SU-DHL-6 (cell line): ENCODE measurements at regions not wholly inside any gene's neighbourhood (a gene's known extent, or its start where the extent isn't known, plus 50 kb on each side); places are given as distances from the start of the nearest gene placed in this dataset.

ENCODE experiments used
- H2AFZ ChIP-seq: fragments of 200-600 bp; sonication (generic); 2 replicates; pipeline ENCODE4 v1.6.1; 2014; ENCODE audit warnings: low read depth, mild to moderate bottlenecking, moderate library complexity, mixed read lengths, antibody characterized with exemption, low read length; ENCODE audit not compliant: severe bottlenecking
- H3F3A ChIP-seq: fragments of 200-600 bp; shearing (Covaris generic); 2 replicates; pipeline ENCODE4 v1.6.0; 2016; ENCODE audit warnings: antibody characterized with exemption, mild to moderate bottlenecking; ENCODE audit not compliant: insufficient read depth
- H3K27ac ChIP-seq: fragments of 200-600 bp; sonication (generic); 2 replicates; pipeline ENCODE4 v1.5.1; 2016; ENCODE audit warnings: low read depth, mild to moderate bottlenecking, low read length, moderate library complexity, mixed read lengths
- H3K27me3 ChIP-seq: fragments of 200-600 bp; sonication (generic), shearing (Covaris generic); 2 replicates; pipeline ENCODE4 v1.6.0; 2014; ENCODE audit warnings: mild to moderate bottlenecking, low read length
- H3K36me3 ChIP-seq: fragments of 200-600 bp; sonication (generic); 2 replicates; pipeline ENCODE4 v1.6.1; 2014; ENCODE audit warnings: mild to moderate bottlenecking, low read length, mixed read lengths
- H3K4me2 ChIP-seq: fragments of 300-600, 200-600 bp; shearing (Covaris generic), sonication (generic); 2 replicates; pipeline ENCODE4 v1.6.0; 2014; ENCODE audit warnings: low read length, low read depth, mild to moderate bottlenecking; ENCODE audit not compliant: poor library complexity, severe bottlenecking
- H3K4me3 ChIP-seq: fragments of 200-600 bp; sonication (generic); 2 replicates; pipeline ENCODE4 v1.5.1; 2014; ENCODE audit warnings: antibody characterized with exemption, low read length, mild to moderate bottlenecking, mixed read lengths; ENCODE audit not compliant: insufficient read depth, poor library complexity, severe bottlenecking
- H3K79me2 ChIP-seq: fragments of 200-600 bp; sonication (generic); 2 replicates; pipeline ENCODE4 v1.6.1; 2014; ENCODE audit warnings: mild to moderate bottlenecking, low read length, moderate library complexity; ENCODE audit not compliant: insufficient read depth
- H3K9ac ChIP-seq: fragments of 200-600 bp; sonication (generic); 2 replicates; pipeline ENCODE4 v1.7.0; 2014; ENCODE audit warnings: mild to moderate bottlenecking, low read length
- H3K9me2 ChIP-seq: fragments of 200-600 bp; sonication (generic); replicated peaks from 2 replicates; pipeline ENCODE4 v1.6.1; 2014; ENCODE audit warnings: low read length; ENCODE audit not compliant: insufficient read depth
- H3K9me3 ChIP-seq: fragments of 200-600 bp; sonication (generic); 2 replicates; pipeline ENCODE4 v1.6.1; 2014; ENCODE audit warnings: low read length, mixed read lengths; ENCODE audit not compliant: insufficient read depth
- H4K20me1 ChIP-seq: fragments of 200-600 bp; sonication (generic); 2 replicates; pipeline ENCODE4 v1.6.1; 2014; ENCODE audit warnings: low read depth, mild to moderate bottlenecking, antibody characterized with exemption, low read length, moderate library complexity, mixed read lengths
- CTCF ChIP-seq: fragments of 200-600 bp; sonication (generic); IDR thresholded peaks from one replicate; pipeline ENCODE4 v1.5.1; 2017; ENCODE audit warnings: antibody characterized with exemption, mild to moderate bottlenecking, low read length, moderate library complexity; ENCODE audit not compliant: insufficient read depth, poor library complexity, severe bottlenecking
- EZH2phosphoT487 ChIP-seq: fragments of 200-600 bp; sonication (generic), shearing (Covaris generic); conservative IDR thresholded peaks from 2 replicates; pipeline ENCODE4 v1.6.1; 2018; ENCODE audit warnings: mild to moderate bottlenecking, antibody characterized with exemption, low read length, moderate library complexity, mixed read lengths

- TF ChIP-seq EZH2phosphoT487 (no peak), CTCF (no peak)
- no peaks in the 10 kb centered on the region for H4K20me1 ChIP-seq
- no peak overlapping the region for H3K4me3 ChIP-seq
- no peak overlapping the region for H3K4me2 ChIP-seq
- H3K79me2 ChIP-seq = no peaks in the 10 kb centered on the region
- H2AFZ ChIP-seq = no peak overlapping the region
- no peaks in the 10 kb centered on the region for H3K36me3 ChIP-seq
- H3K9ac ChIP-seq = no peak overlapping the region
- H3K9me3 ChIP-seq = no peaks in the 10 kb centered on the region
- H3K27ac ChIP-seq = no peak overlapping the region
- no peaks in the 10 kb centered on the region for H3F3A ChIP-seq
- H3K27me3 ChIP-seq = no peaks in the 10 kb centered on the region
- H3K9me2 ChIP-seq = no peaks in the 10 kb centered on the region
Observed at GRCh38 chr1:65055747-65056146, 89.4 kb upstream of the JAK1 start.

GRCh38 chr1:65056234-65056633, 89.9 kb upstream of the JAK1 start:
- Histone ChIP-seq H3K79me2 (no peaks in the 10 kb centered on the region), H4K20me1 (no peaks in the 10 kb centered on the region), H3K27me3 (no peaks in the 10 kb centered on the region), H3K4me2 (no peak overlapping the region), H3K36me3 (no peaks in the 10 kb centered on the region), H3K27ac (no peak overlapping the region), H3F3A (no peaks in the 10 kb centered on the region), H2AFZ (no peak overlapping the region), H3K9ac (no peak overlapping the region), H3K9me2 (no peaks in the 10 kb centered on the region), H3K9me3 (no peaks in the 10 kb centered on the region), H3K4me3 (no peak overlapping the region)
- no peak for TF ChIP-seq CTCF
- TF ChIP-seq EZH2phosphoT487 = no peak

GRCh38 chr1:65056866-65057265, 90.5 kb upstream of the JAK1 start:
- Histone ChIP-seq H3K79me2 (no peaks in the 10 kb centered on the region), H3K27me3 (no peaks in the 10 kb centered on the region), H3K9ac (no peak overlapping the region), H4K20me1 (no peaks in the 10 kb centered on the region), H3K9me3 (no peaks in the 10 kb centered on the region), H3F3A (no peaks in the 10 kb centered on the region), H3K4me3 (no peak overlapping the region), H2AFZ (no peak overlapping the region), H3K36me3 (no peaks in the 10 kb centered on the region), H3K9me2 (no peaks in the 10 kb centered on the region), H3K4me2 (no peak overlapping the region), H3K27ac (no peak overlapping the region)
- TF ChIP-seq EZH2phosphoT487 (no peak), CTCF (no peak)

GRCh38 chr1:65059930-65060538, 88.0 kb upstream of the AK4 start:
- Histone ChIP-seq H4K20me1 (no peaks in the 10 kb centered on the region), H3F3A (no peaks in the 10 kb centered on the region), H3K9me2 (no peaks in the 10 kb centered on the region), H3K79me2 (no peaks in the 10 kb centered on the region), H3K9me3 (no peaks in the 10 kb centered on the region), H3K4me3 (no peak overlapping the region), H3K4me2 (no peak overlapping the region), H3K9ac (no peak overlapping the region), H3K36me3 (no peaks in the 10 kb centered on the region), H3K27ac (no peak overlapping the region), H3K27me3 (no peaks in the 10 kb centered on the region), H2AFZ (no peak overlapping the region)
- TF ChIP-seq CTCF = peak; percentile 48
- TF ChIP-seq EZH2phosphoT487 = no peak
